Ishikawa (cell line): ENCODE measurements at regions not wholly inside any gene's neighbourhood (a gene's known extent, or its start where the extent isn't known, plus 50 kb on each side); places are given as distances from the start of the nearest gene placed in this dataset.

Experiments
- EP300 ChIP-seq: IDR thresholded peaks from 2 replicates; pipeline ENCODE4 v1.6.1; 2012; ENCODE audit warnings: borderline replicate concordance
- MAX ChIP-seq: IDR thresholded peaks from 2 replicates; pipeline ENCODE4 v1.6.1; 2012
- TAF1 ChIP-seq: IDR thresholded peaks from 2 replicates; pipeline ENCODE4 v1.6.1; 2012; ENCODE audit warnings: low read depth, mild to moderate bottlenecking
- ZBTB7A ChIP-seq: IDR thresholded peaks from 2 replicates; pipeline ENCODE4 v1.6.1; 2012; ENCODE audit warnings: low read depth
- TF ChIP-seq, protein P1 (sequence below): IDR thresholded peaks from 2 replicates; pipeline ENCODE4 v1.6.1; 2012

DNA sequence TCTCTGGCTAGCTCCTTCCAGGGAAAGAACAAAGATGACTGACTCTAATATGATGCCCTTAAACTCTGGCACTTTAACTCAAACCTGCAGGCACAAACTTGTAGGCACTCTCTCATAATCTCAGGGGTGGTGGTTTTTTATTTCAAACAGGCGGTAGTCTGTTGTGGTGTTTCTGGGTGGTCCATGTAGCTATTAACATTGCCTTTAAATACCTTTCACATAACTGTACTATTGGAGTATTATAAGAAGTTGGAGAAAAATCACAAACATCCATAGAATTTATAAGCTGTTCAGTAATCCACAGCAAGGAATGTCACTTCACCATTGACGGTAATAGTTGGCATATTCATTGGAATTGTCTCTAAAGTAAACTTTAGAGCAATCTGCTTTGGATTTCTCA, 204.2 kb upstream of the PDE5A start:
- no peak for TF ChIP-seq EP300
- TF ChIP-seq MAX: no peak
- no peak for TF ChIP-seq TAF1
- TF ChIP-seq ZBTB7A: no peak
- TF ChIP-seq, protein P1, sequence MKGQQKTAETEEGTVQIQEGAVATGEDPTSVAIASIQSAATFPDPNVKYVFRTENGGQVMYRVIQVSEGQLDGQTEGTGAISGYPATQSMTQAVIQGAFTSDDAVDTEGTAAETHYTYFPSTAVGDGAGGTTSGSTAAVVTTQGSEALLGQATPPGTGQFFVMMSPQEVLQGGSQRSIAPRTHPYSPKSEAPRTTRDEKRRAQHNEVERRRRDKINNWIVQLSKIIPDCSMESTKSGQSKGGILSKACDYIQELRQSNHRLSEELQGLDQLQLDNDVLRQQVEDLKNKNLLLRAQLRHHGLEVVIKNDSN: no peak
